ENCODE measurements at regions not wholly inside any gene's neighbourhood (a gene's known extent, or its start where the extent isn't known, plus 50 kb on each side); places are given as distances from the start of the nearest gene placed in this dataset.

DNA sequence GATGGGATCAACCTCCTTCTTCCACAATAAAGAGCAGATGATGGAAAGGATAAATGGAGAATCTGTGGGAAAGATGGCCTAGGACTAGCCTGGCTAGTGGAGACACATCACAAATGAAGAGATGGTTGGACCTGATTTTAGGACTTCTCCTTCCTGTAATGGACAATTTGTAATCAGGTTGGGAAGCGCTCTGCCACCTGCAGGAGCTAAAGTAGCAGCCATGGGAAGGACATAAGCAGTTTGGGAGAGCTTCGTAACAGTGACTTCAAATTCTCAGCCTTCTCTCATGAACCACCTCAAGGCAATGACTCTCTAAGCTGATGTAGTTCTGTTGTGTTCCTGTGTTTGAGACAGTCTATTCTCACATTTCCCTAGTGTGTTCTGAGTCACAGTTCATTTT, 137.9 kb upstream of the BMP2 start:
- TF ChIP-seq, protein P1, sequence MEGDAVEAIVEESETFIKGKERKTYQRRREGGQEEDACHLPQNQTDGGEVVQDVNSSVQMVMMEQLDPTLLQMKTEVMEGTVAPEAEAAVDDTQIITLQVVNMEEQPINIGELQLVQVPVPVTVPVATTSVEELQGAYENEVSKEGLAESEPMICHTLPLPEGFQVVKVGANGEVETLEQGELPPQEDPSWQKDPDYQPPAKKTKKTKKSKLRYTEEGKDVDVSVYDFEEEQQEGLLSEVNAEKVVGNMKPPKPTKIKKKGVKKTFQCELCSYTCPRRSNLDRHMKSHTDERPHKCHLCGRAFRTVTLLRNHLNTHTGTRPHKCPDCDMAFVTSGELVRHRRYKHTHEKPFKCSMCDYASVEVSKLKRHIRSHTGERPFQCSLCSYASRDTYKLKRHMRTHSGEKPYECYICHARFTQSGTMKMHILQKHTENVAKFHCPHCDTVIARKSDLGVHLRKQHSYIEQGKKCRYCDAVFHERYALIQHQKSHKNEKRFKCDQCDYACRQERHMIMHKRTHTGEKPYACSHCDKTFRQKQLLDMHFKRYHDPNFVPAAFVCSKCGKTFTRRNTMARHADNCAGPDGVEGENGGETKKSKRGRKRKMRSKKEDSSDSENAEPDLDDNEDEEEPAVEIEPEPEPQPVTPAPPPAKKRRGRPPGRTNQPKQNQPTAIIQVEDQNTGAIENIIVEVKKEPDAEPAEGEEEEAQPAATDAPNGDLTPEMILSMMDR (IDR thresholded peaks at IDR 0.05): no peak
- TF ChIP-seq POLR2AphosphoS5 (IDR thresholded peaks at IDR 0.05) (no peak), POLR2A (IDR thresholded peaks at IDR 0.05) (no peak)

Measured in breast epithelium (tissue), 3 donors.